OCI-LY7 (cell line): ENCODE measurements at regions not wholly inside any gene's neighbourhood (a gene's known extent, or its start where the extent isn't known, plus 50 kb on each side); places are given as distances from the start of the nearest gene placed in this dataset.

ENCODE experiments used
- BruUV-seq: library from RNA; stranded (reverse); fragments of 400-500 nt; replicated peaks from 2 replicates; lab custom pipeline; 2021; lab: Mats Ljungman, UMichigan
- CTCF ChIA-PET: fragments of 300-600 bp; sonication (Branson Sonifier 250); formaldehyde crosslinking; loops from one replicate; lab custom pipeline; 2022; ENCODE audit warnings: antibody characterized with exemption; ENCODE audit not compliant: unreplicated experiment; lab: Charles Lee
- POLR2A ChIA-PET: fragments of 300-600 bp; sonication (Branson Sonifier 250); formaldehyde crosslinking; loops from one replicate; lab custom pipeline; 2022; ENCODE audit warnings: antibody characterized with exemption; lab: Charles Lee
- DNase-seq: peaks from one replicate; pipeline ENCODE4 v3.0.0-alpha.2; 2015; ENCODE audit warnings: low spot score
- H2AFZ ChIP-seq: fragments of 200-600 bp; sonication (generic), shearing (Covaris generic); 2 replicates; pipeline ENCODE4 v1.6.1; 2014; ENCODE audit warnings: mild to moderate bottlenecking, antibody characterized with exemption, low read length, moderate library complexity
- H3K27ac ChIP-seq: fragments of 200-600 bp; sonication (generic); 2 replicates; pipeline ENCODE4 v1.5.1; 2014; ENCODE audit warnings: mixed run types, low read depth, mild to moderate bottlenecking, moderate library complexity, low read length, inconsistent platforms; ENCODE audit not compliant: poor library complexity, severe bottlenecking
- H3K36me3 ChIP-seq: fragments of 200-600 bp; sonication (generic); 2 replicates; pipeline ENCODE4 v1.6.1; 2014; ENCODE audit warnings: mild to moderate bottlenecking, antibody characterized with exemption, low read length, moderate library complexity, mixed read lengths; ENCODE audit not compliant: insufficient read depth
- H3K4me1 ChIP-seq: fragments of 200-600 bp; sonication (generic); 2 replicates; pipeline ENCODE4 v1.5.1; 2014; ENCODE audit warnings: mild to moderate bottlenecking, low read length; ENCODE audit not compliant: insufficient read depth, poor library complexity, severe bottlenecking
- H3K4me2 ChIP-seq: fragments of 200-600 bp; sonication (generic); 2 replicates; pipeline ENCODE4 v1.6.1; 2014; ENCODE audit warnings: mild to moderate bottlenecking, low read length
- H3K4me3 ChIP-seq: fragments of 200-600 bp; sonication (generic); 2 replicates; pipeline ENCODE4 v1.5.1; 2014; ENCODE audit warnings: mild to moderate bottlenecking, low read depth, low read length; ENCODE audit not compliant: poor library complexity, severe bottlenecking
- H3K79me2 ChIP-seq: fragments of 200-600 bp; sonication (generic); 2 replicates; pipeline ENCODE4 v1.6.1; 2016; ENCODE audit warnings: low read depth, mild to moderate bottlenecking, low read length, moderate library complexity, mixed read lengths; ENCODE audit not compliant: insufficient read depth
- H3K9me2 ChIP-seq: fragments of 200-600 bp; sonication (generic); 2 replicates; pipeline ENCODE4 v1.6.1; 2016; ENCODE audit warnings: mild to moderate bottlenecking, low read length, mixed read lengths; ENCODE audit not compliant: insufficient read depth
- H3K9me3 ChIP-seq: fragments of 200-600 bp; sonication (generic); 2 replicates; pipeline ENCODE4 v1.6.1; 2014; ENCODE audit warnings: mild to moderate bottlenecking, mixed run types, low read length, mixed read lengths
- H4K20me1 ChIP-seq: fragments of 200-600 bp; sonication (generic); 2 replicates; pipeline ENCODE4 v1.6.1; 2014; ENCODE audit warnings: mild to moderate bottlenecking, antibody characterized with exemption, low read length, moderate library complexity, mixed read lengths; ENCODE audit not compliant: insufficient read depth
- EZH2phosphoT487 ChIP-seq: fragments of 200-600 bp; sonication (generic); IDR thresholded peaks from 2 replicates; pipeline ENCODE4 v1.6.1; 2018; ENCODE audit warnings: low read depth, borderline replicate concordance, mild to moderate bottlenecking, mixed run types, antibody characterized with exemption, low read length, moderate library complexity, mixed read lengths
- intact Hi-C: fragments of 100-400 bp; cut with micrococcal nuclease; formaldehyde crosslinking; loops from one replicate; pipeline ENCODE4 v1.10.0; 2022; ENCODE audit not compliant: unreplicated experiment
- TF ChIP-seq, protein P1 (sequence below): fragments of 200-600 bp; sonication (generic); conservative IDR thresholded peaks from 2 replicates; pipeline ENCODE4 v1.5.1; 2014; ENCODE audit warnings: mild to moderate bottlenecking, antibody characterized with exemption, low read length, moderate library complexity, mixed read lengths

DNA sequence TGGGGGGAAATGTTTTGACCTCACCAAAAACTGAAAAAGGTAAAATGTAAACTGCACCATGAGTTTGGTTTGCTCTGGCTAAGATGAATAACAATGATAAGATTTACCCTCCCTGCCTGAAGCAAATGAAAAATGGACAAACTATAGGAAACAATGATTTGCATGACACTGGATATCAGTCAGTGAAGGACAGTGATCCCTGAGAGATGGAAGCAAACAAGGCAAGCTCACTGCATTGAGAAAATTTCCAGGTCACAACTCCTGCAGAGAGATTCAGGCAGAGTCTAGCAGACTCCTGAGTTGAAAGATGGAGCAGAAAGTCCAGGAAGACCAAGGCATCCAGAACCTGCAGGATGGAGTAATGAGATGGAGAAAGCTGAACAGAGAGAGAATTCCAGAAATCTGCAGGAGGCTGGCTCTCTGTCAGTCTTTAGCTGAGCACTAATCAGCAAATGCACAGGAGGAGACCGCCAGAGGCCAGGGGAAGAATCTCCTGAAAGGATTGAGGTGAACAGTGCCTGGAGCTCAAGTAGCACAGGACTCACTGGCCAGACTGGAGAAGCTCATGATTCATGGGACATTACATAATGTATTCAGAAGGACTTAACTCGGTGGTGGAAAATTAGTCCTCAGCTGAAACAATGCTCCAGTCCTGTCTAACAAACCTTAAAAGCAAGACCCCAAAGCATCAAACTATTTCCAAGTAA is 51.2 kb upstream of the PALS2 start:
- no peaks in the 10 kb centered on the region for H3K4me1 ChIP-seq
- no peaks in the 10 kb centered on the region for H3K9me2 ChIP-seq
- ChIA-PET CTCF (interaction anchor here (0.5 kb wide), 1 partner anchor 590 kb away, joined by 3 read pairs; no protein-coding TSS in a partner anchor), POLR2A (no interaction called here)
- no peaks in the 10 kb centered on the region for H4K20me1 ChIP-seq
- DNase-seq: no peak
- H3K36me3 ChIP-seq: no peaks in the 10 kb centered on the region
- no peak overlapping the region for H2AFZ ChIP-seq
- no peaks in the 10 kb centered on the region for H3K79me2 ChIP-seq
- intact Hi-C loops: no loop called here
- TF ChIP-seq EZH2phosphoT487: no peak
- TF ChIP-seq, protein P1, sequence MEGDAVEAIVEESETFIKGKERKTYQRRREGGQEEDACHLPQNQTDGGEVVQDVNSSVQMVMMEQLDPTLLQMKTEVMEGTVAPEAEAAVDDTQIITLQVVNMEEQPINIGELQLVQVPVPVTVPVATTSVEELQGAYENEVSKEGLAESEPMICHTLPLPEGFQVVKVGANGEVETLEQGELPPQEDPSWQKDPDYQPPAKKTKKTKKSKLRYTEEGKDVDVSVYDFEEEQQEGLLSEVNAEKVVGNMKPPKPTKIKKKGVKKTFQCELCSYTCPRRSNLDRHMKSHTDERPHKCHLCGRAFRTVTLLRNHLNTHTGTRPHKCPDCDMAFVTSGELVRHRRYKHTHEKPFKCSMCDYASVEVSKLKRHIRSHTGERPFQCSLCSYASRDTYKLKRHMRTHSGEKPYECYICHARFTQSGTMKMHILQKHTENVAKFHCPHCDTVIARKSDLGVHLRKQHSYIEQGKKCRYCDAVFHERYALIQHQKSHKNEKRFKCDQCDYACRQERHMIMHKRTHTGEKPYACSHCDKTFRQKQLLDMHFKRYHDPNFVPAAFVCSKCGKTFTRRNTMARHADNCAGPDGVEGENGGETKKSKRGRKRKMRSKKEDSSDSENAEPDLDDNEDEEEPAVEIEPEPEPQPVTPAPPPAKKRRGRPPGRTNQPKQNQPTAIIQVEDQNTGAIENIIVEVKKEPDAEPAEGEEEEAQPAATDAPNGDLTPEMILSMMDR: no peak
- no peak overlapping the region for H3K4me2 ChIP-seq
- no peak overlapping the region for H3K27ac ChIP-seq
- no peak overlapping the region for H3K4me3 ChIP-seq
- H3K9me3 ChIP-seq: no peaks in the 10 kb centered on the region
- no TSS peak for BruUV-seq
